Epidermal melanocyte (primary cell): ENCODE measurements at regions not wholly inside any gene's neighbourhood (a gene's known extent, or its start where the extent isn't known, plus 50 kb on each side); places are given as distances from the start of the nearest gene placed in this dataset.
"Not testable (repeated sequence)": the region's sequence is repeated elsewhere in the genome, so short reads cannot be mapped to it uniquely, and the experiment has no call there.

Experiments
- DNase-seq: peaks from one replicate; pipeline ENCODE4 v3.0.0; 2011; ENCODE audit warnings: low spot score; ENCODE audit not compliant: insufficient read length

DNA sequence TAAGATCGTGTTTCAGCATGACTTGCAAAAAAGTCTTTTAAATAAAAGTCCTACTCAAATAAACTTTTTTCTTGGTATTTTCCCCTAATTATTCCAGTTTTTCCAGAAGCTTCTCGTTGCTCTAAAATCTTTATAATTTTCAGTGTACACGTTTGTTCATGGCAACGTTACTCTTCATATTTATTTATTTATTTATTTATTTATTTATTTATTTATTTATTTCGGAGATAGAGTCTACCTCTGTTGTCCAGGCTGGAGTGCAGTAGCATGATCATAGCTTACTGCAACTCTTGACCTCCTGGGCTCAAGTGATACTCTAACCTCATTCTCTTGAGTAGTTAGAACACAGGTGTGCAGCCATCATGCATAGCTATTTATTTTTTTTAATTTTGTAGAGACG lies 438.3 kb upstream of the MDGA2 start:
- DNase-seq, result no peak

GRCh38 chr14:48111151-48111550 lies 435.7 kb upstream of the MDGA2 start:
- no peak for DNase-seq

GRCh38 chr14:48107646-48108045 lies 432.2 kb upstream of the MDGA2 start:
- DNase-seq, result no peak

DNA sequence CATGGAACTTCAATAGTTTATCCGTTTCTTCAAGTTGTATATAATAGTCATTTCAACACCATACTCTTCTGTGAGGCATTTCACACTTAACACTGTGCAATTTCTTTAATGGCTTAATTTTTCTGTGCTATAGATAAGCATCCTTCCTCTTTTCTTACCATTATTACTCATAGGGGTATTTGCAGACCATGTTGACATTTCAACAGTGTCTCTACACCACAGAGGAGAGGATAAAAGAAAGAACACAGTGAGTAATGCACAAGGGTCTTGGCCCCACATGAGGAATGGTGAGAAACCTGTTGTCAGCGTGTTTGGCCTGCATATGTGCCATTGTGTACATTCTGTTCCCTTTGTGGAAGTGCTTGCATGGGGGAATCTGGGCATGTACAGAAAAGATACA lies 421.5 kb upstream of the MDGA2 start:
- no peak for DNase-seq

- no peak for DNase-seq
Measured at GRCh38 chr14:48086516-48086915, 411.1 kb upstream of the MDGA2 start.

DNA sequence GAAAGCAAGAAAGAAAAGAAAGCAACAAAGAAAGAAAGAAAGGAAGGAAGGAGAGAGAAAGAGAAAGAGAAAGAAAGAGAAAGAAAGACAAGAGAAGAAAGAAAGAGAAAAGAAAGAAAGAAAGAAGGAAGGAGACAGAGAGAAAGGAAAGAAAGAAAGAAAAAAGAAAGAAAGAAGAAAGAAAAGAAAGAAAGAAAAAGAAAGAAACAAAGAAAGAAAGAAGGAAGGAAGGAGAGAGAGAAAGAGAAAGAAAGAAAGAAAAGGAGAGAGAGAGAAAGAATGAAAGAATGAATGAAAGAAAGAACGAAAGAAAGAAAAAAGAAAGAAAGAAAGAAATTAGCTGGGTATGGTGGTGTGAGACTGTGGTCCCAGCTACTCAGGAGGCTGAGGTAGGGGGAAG lies 400.1 kb upstream of the MDGA2 start:
- DNase-seq, result no peak

- DNase-seq, result no peak
Measured at GRCh38 chr14:48052973-48053372, 377.6 kb upstream of the MDGA2 start.

DNA sequence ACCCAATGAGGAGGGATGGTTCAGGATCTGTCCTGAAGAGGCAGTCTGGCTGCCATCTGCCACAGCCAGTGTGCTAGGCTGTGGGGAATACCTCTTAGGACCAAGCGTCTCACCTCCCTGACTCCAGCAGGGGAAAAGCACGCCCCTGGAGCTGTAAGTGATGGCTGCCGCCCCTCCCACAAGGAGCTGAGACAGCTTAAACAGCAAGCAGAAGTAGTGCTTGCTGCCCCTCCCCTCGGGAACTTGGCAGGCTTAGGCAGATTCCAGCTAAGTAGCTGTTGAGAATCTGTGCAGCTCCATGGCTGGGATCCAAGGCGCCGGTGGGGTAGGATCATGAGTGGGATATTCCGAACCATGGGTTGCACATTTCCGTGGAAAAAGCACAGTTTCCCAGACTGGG lies 360.4 kb upstream of the MDGA2 start:
- DNase-seq, result no peak

GRCh38 chr14:48027115-48027514 lies 351.7 kb upstream of the MDGA2 start:
- no peak for DNase-seq

GRCh38 chr14:48023881-48024280 lies 348.5 kb upstream of the MDGA2 start:
- no peak for DNase-seq

DNA sequence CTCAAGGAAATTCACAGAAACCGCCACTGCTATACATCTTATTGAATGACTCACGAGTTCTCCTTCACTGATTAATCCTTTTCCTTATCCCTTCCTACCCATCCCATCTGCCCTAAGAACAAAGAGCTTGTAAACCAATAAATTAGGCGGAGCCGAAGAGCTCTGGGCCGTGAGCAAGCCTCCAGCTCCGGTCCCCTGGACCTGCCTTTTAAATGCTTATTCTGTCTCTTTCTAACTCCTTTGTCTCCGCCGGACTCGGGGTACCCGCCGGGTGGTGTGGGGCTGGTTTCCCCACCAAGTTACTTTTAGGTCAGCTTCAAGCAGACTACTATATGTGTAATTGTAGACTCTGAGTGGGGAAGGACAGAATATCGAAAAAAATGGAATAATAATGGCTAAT lies 336.1 kb upstream of the MDGA2 start:
- DNase-seq, result not testable (repeated sequence)

DNA sequence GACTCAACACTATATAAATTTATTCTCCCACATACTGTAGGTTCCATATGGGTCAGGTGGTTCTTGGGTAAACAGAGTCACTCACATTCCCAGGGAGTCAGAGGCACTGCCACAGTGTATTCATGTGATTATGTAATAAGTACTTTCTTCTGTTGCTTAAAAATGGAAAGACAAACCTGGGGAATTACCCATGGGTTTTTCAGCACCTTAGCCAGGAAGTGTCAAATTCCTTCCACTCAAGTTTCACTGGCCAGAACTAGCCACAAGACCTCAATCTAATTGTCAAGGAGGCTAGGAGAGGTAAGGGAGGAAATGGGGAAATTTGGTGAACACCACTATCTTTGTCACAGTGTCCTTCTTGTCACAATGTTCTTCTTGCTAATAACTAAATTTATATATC lies 333.2 kb upstream of the MDGA2 start:
- no peak for DNase-seq

DNA sequence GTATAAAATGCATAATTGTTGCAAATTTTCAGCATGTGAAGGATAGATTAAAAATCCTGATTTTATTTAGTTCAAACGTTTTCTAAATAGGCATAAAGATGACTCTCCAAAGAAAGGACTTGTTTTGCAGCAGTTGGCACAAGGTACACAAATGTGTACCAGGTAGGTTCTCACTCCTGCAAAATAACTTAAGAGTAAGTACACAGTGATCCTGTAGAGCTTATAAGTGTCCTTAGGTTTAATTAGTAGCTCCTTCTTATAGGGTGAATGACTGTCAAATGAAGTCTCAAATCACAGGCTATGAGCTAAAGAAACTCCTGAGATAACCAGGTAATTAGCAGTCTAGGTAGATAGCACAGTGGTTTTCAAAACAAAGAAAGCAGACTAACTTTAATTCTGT lies 330.6 kb upstream of the MDGA2 start:
- DNase-seq, result no peak

- DNase-seq, result no peak
Measured at GRCh38 chr14:47993883-47994282, 318.5 kb upstream of the MDGA2 start.

- no peak for DNase-seq
Measured at GRCh38 chr14:47988175-47988574, 312.8 kb upstream of the MDGA2 start.

GRCh38 chr14:47978871-47979270 lies 303.5 kb upstream of the MDGA2 start:
- no peak for DNase-seq

- DNase-seq, result no peak
Measured at GRCh38 chr14:47976139-47976538, 300.7 kb upstream of the MDGA2 start.

GRCh38 chr14:47966076-47966810 lies 290.8 kb upstream of the MDGA2 start:
- no peak for DNase-seq

- no peak for DNase-seq
Measured at GRCh38 chr14:47961634-47962033, 286.2 kb upstream of the MDGA2 start.

GRCh38 chr14:47959740-47960139 lies 284.3 kb upstream of the MDGA2 start:
- DNase-seq, result no peak

- DNase-seq, result no peak
Measured at GRCh38 chr14:47949006-47949405, 273.6 kb upstream of the MDGA2 start.

DNA sequence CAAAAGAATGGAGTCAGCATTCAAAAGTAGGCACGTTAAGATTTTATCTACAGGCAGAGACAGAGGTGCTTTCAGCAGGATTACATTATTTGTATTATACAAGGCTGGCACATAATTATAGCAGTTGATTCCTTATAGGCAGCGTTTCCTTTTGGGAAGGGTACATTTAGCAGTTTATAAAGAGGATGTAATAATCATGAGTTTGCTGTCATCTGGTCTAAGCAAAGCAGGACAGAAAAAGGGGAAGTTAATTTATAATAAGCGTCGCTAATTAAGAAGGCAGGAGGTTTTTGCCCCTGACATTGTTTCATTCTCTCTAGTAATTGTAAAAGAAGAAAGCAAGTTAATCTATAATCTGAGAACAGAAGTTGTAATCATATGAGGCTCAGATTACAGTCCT lies 259.9 kb upstream of the MDGA2 start:
- DNase-seq, result no peak

- DNase-seq, result no peak
Measured at GRCh38 chr14:47929334-47929733, 253.9 kb upstream of the MDGA2 start.

DNA sequence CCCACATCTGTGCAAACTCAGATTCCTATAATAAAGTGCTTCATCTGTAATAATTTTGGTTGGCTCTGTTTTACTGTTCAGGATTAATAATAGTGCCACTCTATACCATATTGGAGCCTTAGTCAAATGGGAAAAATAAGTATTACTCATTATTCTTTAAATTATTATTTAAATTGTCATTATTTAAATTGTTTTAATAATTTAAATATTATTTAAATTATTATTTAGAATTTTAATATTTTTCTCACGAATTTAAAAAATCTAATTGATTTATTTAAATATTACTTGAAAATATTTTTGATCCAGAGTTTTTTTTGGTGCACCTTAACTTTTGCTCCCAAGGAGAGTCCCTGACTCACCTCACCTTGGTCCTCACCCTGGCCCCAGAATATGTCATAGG lies 245.7 kb upstream of the MDGA2 start:
- no peak for DNase-seq
